Iris pigment epithelial cell (primary cell): ENCODE measurements at regions not wholly inside any gene's neighbourhood (a gene's known extent, or its start where the extent isn't known, plus 50 kb on each side); places are given as distances from the start of the nearest gene placed in this dataset.
"Not testable (repeated sequence)": the region's sequence is repeated elsewhere in the genome, so short reads cannot be mapped to it uniquely, and the experiment has no call there.

Source experiments
- DNase-seq: peaks from one replicate; pipeline ENCODE4 v3.0.0-alpha.2; 2011; ENCODE audit warnings: low read depth

DNA sequence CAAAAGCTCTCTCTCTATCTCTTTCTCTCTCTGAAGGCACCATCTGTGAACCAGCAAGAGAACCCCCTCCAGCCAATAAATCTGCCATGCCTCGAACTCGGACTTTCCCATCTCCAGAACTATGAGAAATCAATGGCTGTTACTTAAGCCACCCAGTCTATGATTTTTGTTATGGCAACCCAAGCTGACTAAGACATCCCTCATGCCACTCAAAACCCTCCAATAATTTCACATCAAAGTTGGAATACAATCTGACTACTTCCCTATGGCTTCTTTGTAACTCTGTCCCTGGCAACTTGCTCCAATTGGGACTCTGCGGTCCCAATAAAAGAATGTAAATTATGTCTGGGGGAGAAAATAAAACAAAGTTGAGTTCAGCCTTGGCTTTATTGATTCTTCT is 265.7 kb downstream of the SHOX start:
- no peak for DNase-seq

GRCh38 chrX:889966-890651 is 259.5 kb downstream of the SHOX start:
- no peak for DNase-seq

- DNase-seq: not testable (repeated sequence)
Observed at GRCh38 chrX:887724-888123, 257.1 kb downstream of the SHOX start.

DNA sequence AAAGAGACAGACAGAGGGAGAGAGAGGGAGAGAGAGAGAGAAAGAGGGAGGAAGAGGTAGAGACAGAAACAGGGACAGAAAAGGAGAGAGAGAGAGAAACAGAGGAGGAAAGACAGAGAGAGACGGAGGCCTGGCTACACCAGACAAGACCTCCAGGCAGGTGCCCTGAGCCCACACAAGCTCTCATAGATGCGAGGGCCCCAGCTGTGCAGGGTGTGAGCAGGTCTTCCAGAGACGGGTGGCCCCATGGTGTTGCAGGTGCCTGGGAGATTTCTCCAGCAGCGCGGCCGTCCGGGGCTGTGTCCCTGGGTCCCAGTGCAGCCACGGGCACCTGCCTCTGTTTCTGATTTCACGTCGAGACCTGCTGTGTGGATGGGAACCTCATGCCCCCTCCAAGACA is 253.0 kb downstream of the SHOX start:
- no peak for DNase-seq

GRCh38 chrX:879756-880698 is 249.4 kb downstream of the SHOX start:
- not testable (repeated sequence) for DNase-seq

GRCh38 chrX:874061-874460 is 243.5 kb downstream of the SHOX start:
- no peak for DNase-seq

DNA sequence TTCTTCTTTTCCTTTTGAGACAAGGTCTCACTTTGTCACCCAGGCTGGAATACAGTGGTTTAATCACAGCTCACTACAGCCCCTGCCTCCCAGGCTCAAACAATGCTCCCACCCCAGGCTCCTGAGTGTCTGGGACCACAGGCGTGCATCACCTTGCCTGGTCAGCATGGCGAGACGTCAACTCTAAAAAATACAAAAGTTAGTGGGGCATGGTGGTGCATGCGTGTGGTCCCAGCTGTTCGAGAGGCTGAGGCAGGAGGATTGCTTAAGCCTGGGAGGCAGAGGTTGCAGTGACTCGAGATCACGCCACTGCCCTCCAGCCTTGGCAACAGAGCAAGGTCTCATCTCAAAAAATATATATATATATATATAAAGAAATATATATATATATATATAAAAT is 242.4 kb downstream of the SHOX start:
- no peak for DNase-seq

GRCh38 chrX:872090-872489 is 241.5 kb downstream of the SHOX start:
- no peak for DNase-seq

DNA sequence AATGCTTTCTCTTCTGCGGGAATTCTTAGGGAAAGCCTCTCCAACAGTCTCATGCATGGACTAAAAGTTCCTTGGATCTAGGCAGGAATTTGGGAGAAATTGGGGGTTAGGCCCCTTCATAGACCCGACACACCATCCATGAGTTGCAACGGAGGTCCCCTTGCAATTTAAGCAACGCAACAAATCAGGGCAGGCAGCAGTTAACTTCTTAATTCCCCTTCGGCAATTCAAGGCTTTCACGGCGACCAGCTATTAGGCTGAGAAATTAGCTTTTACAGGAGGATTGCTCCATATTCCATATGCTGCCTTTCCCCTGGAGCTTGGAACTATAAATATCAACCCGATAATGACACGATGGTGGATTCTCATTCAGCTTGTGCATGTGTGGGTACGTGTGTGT is 241.0 kb downstream of the SHOX start:
- no peak for DNase-seq

DNA sequence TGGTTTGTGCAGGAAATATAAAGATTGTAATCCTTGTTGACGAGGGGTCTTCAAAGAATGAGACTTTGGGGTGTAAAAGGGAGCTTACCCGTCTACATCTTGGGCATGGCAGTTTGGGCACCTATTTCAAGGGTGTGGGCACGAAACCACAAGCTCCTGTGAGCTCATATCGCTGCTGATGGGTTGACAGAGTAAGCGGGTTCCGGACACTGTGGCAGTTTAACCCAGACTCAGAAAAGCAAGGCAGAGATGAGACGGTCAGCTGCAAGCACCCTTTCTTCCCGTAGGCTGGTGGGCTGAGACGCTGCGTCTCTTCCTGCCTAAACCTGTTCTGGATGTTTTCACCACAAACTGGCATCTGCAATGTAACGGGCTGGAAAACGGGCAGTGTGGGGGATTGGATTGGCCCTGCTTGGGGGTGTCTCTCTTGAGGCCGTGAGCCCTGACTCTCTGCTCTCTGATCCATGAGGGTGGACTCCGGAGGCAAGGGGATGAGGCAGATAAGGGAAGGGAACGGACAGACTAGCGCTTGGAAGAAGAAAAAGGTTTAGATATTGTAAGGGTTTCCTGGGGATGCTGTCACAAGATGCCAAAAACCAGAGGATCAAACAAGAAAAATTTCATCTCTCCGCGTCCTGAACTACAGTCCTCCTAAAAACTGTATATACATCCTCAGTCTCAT is 237.5 kb downstream of the SHOX start:
- DNase-seq: no peak

- DNase-seq: no peak
Observed at GRCh38 chrX:867502-867901, 236.9 kb downstream of the SHOX start.

DNA sequence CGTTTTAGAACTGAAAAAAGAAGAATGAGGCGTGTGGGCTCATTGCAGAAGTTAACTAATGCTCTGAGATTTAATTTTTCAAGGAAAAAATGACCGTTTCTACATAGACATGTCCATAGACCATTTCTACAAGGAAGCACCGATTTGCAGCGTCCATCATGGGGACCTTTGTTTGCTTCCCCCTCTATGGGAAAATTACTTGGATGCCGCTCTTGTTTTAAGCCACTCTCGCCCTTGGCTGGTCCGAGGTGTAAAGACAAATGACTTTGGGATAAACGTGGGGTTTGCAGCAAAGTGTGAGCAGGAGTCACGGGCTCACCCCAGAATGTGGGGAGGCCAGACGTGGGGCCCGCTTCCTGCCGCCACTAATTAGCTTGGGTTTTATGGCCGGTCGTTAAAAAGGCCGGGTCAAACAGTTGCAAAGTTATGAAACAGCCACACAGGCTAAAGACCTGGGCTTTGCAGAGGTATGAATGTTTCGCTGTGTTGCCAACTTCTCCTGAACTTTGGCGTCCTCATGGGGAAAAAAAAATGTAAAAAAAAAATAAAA is 235.9 kb downstream of the SHOX start:
- DNase-seq: no peak

DNA sequence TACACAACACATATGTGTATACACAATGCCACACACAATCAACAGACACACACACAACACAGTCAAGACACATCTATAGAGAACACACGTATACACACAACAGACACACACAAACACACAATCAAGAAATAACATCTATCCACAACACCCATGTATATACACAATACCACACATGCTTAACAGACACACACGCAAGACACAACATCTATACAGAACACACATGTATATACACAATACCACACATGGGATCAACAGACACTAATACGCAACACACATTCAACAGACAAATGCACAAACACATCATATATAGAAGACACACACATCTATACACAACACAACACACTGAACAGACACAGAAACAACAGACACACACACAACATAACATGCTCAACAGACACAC is 234.8 kb downstream of the SHOX start:
- DNase-seq: no peak

GRCh38 chrX:861921-862320 is 231.3 kb downstream of the SHOX start:
- DNase-seq: no peak

DNA sequence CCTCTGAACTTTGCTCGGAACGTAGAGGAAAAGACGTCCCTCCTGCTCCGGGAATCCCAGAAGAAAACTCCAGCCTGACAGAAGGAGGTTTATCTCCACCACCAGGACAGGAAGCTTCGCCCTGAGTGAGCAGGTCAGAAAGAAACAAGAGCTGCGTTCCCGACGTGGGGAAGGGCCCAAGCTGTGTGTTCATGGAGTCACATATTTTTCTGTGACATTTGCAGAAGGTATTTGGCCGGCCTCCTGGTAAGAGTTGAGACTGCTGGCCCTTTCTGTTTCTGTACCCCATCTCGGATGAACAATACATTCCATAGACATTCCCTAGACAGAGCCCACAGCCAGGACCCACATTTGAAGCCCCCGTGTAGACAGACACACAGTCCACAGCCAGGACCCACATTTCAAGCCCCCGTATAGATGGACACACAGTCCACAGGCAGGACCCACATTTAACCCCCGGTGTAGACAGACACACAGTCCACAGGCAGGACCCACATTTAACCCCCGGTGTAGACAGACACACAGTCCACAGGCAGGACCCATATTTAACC is 230.8 kb downstream of the SHOX start:
- DNase-seq: peak; percentile 19

- no peak for DNase-seq
Observed at GRCh38 chrX:859329-859728, 228.7 kb downstream of the SHOX start.

DNA sequence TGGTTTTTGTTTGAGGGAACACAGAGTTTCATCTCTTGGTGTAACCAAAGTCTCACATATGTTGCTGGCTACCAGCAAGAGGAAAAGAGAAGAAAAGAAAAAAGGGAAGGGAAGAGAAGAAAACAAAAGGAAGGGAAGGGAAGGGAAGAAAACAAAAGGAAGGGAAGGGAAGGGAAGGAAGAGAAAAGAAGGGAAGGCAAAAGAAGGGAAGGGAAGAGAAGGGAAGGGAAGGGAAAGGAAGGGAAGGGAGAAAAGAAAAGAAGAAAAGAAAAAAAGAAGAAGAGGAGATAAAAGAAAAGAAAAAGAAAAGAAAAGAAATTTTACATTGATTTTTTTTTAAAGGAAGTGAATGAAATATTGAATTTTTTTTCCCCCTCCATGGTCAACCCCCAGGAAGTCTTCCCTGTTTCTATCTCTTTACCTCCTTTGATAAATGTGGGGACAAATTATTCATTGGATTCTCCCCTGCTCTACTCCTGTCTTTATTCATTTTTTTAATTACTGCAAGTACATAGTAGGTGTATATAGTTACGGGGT is 228.0 kb downstream of the SHOX start:
- DNase-seq: no peak

DNA sequence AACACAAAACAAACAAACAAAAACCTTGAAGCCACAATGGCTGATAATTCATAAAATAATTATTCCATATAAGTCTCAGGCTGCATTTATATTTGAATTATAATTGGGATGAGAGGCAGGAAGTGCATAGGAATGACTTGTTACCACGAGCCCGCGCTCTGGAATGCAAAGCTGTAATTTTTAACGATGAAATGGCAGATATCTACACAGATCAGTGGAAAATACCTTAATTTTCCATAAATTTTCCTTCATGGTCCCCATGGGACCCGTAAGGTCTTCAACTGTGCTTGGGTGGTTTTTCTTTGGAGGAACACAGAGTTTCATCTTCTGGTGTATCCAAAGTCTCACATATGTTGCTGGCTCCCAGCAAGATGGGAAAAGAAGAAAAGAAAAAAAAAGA is 226.8 kb downstream of the SHOX start:
- no peak for DNase-seq

DNA sequence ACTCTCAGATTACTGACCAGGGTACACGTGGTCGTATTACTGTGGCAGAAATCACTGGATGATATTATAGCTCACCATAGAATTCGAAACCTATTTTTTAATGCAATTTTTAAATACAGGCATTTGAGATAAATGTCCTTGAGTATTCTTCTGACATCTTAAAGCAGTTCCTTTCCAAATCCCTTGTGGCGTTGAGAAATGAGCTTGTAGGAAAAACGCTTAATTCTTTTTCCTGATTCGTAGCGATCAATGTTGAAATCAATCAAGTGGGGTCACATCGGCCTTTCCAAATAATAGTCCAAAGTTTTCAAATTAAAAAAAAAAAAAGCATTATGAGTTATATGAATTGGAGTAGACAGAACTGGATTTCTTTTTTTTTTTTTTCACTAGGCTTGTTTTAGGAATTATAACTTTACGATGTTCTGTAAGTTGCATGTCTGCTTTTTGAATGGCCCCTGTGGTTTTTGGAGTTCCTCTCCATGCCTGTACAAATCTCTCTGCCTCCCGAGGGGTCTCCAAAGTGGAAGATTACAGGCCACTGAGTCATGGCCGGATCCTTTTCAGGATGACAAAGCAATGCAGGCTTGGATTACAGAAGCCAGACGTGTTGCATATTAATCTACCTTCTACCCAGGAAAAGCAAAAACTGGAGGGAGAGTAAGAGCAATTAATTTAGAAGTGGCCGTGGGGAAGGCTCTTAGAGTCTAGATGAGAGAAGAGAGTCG is 226.1 kb downstream of the SHOX start:
- DNase-seq: no peak

DNA sequence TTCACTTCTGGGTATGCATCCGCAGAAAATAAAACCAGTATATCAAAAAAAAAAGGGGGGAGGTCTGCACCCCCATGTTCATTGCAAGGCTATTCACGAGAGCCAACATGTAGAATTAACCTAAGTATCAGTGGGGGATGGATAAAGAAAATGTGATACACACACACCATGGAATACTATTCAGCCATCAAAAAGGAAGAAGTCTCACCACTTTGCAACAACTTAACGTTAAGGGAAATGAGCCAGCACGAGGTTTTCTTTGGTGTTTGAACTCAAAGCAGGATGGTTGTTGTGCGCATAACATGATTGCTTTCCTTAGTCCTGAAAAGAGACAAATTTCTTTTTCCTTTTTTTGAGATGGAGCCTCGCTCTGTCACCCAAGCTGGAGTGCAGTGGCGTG is 222.7 kb downstream of the SHOX start:
- no peak for DNase-seq

DNA sequence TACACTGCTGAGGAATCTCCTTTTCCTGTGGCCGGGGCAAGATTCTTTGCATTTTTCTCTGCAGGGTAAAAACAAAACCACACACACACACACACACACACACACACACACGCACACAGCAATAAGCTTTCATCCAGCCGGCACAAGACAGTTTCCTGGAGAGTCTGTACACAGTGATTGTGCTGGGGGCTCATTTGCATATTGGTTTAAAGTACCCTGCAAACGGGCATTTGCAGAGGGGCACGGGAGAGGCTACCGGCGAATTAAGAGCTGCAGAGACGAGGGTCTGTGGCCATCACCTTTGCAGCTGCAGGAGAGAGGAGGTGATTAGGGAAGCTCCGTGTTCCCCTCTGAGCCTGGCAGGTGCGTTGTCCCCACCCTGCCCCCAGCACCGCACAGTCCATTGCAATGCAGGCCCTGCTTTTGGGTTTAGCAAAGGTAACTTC is 219.9 kb downstream of the SHOX start:
- peak; percentile 63 for DNase-seq
